Sigmoid colon (tissue), 6 donors: ENCODE measurements at regions not wholly inside any gene's neighbourhood (a gene's known extent, or its start where the extent isn't known, plus 50 kb on each side); places are given as distances from the start of the nearest gene placed in this dataset.

Source experiments
- DNase-seq: peaks from one replicate; pipeline ENCODE4 v3.0.0-alpha.2; 2019
- H3K27ac ChIP-seq, 4 donors: fragments of 200-600 bp; sonication (generic); one replicate each; pipeline ENCODE4 v1.5.1; 2016 to 2019; ENCODE audit warnings: mild to moderate bottlenecking in 1 of 4
- H3K27me3 ChIP-seq, 3 donors: fragments of 200-600 bp; sonication (generic); one replicate each; pipeline ENCODE4 v1.5.1; 2019; ENCODE audit warnings: mild to moderate bottlenecking in 1 of 3
- H3K36me3 ChIP-seq, 4 donors: fragments of 200-600 bp; sonication (generic); one replicate each; pipeline ENCODE4 v1.5.1; 2016 to 2019
- H3K4me1 ChIP-seq, 4 donors: fragments of 200-600 bp; sonication (generic); one replicate each; pipeline ENCODE4 v1.5.1; 2017 to 2019
- H3K4me3 ChIP-seq, 4 donors: fragments of 200-600 bp; sonication (generic); one replicate each; pipeline ENCODE4 v1.5.1; 2017 to 2019; ENCODE audit warnings: mild to moderate bottlenecking in 2 of 4, moderate library complexity in 1 of 4
- H3K9me3 ChIP-seq, 4 donors: fragments of 200-600 bp in 3 of 4; sonication (generic) in 3 of 4; one replicate each; pipeline versions ENCODE4 v1.5.1 to v1.6.1; 2013 to 2019
- CTCF ChIP-seq, 4 experiments: fragments of 450-650 bp in 3 of 4; fragments of 200-600 bp in 1 of 4; IDR thresholded peaks; one replicate each; pipeline ENCODE4 v1.5.1; 2016 to 2019; ENCODE audit warnings: antibody characterized with exemption in 4 of 4, mild to moderate bottlenecking in 3 of 4, moderate library complexity in 2 of 4
- EP300 ChIP-seq, 4 donors: sonication (generic); formaldehyde crosslinking; IDR thresholded peaks; one replicate each; pipeline ENCODE4 v1.6.1; 2017; ENCODE audit warnings: antibody characterized with exemption in 4 of 4
- POLR2A ChIP-seq, 2 donors: fragments of 450-650 bp; IDR thresholded peaks; one replicate each; pipeline ENCODE4 v1.6.1; 2016; ENCODE audit warnings: antibody characterized with exemption in 2 of 2, mild to moderate bottlenecking in 2 of 2, moderate library complexity in 2 of 2
- POLR2AphosphoS5 ChIP-seq, 4 donors: sonication (generic); formaldehyde crosslinking; IDR thresholded peaks; one replicate each; pipeline ENCODE4 v1.6.1; 2017; ENCODE audit warnings: antibody characterized with exemption in 4 of 4
- WGBS, 2 donors: extraction: QIAGEN DNeasy Blood & Tissue Kit; methylation state at CpG; one replicate each; pipeline ENCODE4 v1.1.7; 2013; 5-methylcytosine and 5-hydroxymethylcytosine counted together
- intact Hi-C: fragments of 100-400 bp; cut with DNase I; formaldehyde crosslinking; loops from one replicate; pipeline ENCODE4 v1.15.1; 2023
- donor health status: healthy with polysubstance abuse.
- donor health status: healthy.

GRCh38 chr12:59414051-59414450 is 181.8 kb upstream of the SLC16A7 start:
- no peaks in the 10 kb centered on the region for H3K9me3 ChIP-seq
- H3K27me3 ChIP-seq, result no peaks in the 10 kb centered on the region
- no peak for TF ChIP-seq POLR2AphosphoS5 (IDR thresholded peaks at IDR 0.05)
- no peak for TF ChIP-seq POLR2A (IDR thresholded peaks at IDR 0.05)
- no peak for TF ChIP-seq CTCF (IDR thresholded peaks at IDR 0.05)
- no peak for TF ChIP-seq EP300 (IDR thresholded peaks at IDR 0.05)
- no peaks in the 10 kb centered on the region for H3K36me3 ChIP-seq
- intact Hi-C loops, result no loop called here
- H3K4me1 ChIP-seq, result no peaks in the 10 kb centered on the region
- WGBS, 2 donors, result 84 to 86% methylated on average over 1 of the region's 1 CpG
- H3K27ac ChIP-seq, result no peak overlapping the region
- H3K4me3 ChIP-seq, result no peak overlapping the region
- DNase-seq, result no peak

- intact Hi-C loops, result no loop called here
- H3K9me3 ChIP-seq, result no peaks in the 10 kb centered on the region
- H3K27me3 ChIP-seq, result no peaks in the 10 kb centered on the region
- peaks cover 0 to 5% (median 0%) of the 10 kb centered on the region in 4 donors for H3K4me1 ChIP-seq
- TF ChIP-seq POLR2A (IDR thresholded peaks at IDR 0.05), result no peak
- no peak for TF ChIP-seq POLR2AphosphoS5 (IDR thresholded peaks at IDR 0.05)
- no peak for TF ChIP-seq EP300 (IDR thresholded peaks at IDR 0.05)
- TF ChIP-seq CTCF (IDR thresholded peaks at IDR 0.05), result no peak
- no peaks in the 10 kb centered on the region for H3K36me3 ChIP-seq
- no peak overlapping the region for H3K4me3 ChIP-seq
- WGBS, 2 donors, result 65 to 72% methylated on average over 1 of the region's 1 CpG
- no peak for DNase-seq
- no peak overlapping the region for H3K27ac ChIP-seq
Measured at GRCh38 chr12:59408431-59408830, 187.4 kb upstream of the SLC16A7 start.

GRCh38 chr12:59407799-59408198 is 188.0 kb upstream of the SLC16A7 start:
- TF ChIP-seq CTCF (IDR thresholded peaks at IDR 0.05), result no peak
- no peak for TF ChIP-seq POLR2AphosphoS5 (IDR thresholded peaks at IDR 0.05)
- no peak for TF ChIP-seq EP300 (IDR thresholded peaks at IDR 0.05)
- no peak for TF ChIP-seq POLR2A (IDR thresholded peaks at IDR 0.05)
- no peak overlapping the region for H3K4me3 ChIP-seq
- intact Hi-C loops, result no loop called here

GRCh38 chr12:59405992-59406391 is 189.8 kb upstream of the SLC16A7 start:
- no peak for TF ChIP-seq EP300 (IDR thresholded peaks at IDR 0.05)
- no peak for TF ChIP-seq POLR2A (IDR thresholded peaks at IDR 0.05)
- TF ChIP-seq POLR2AphosphoS5 (IDR thresholded peaks at IDR 0.05), result no peak
- TF ChIP-seq CTCF (IDR thresholded peaks at IDR 0.05), result no peak

More at GRCh38 chr12:59407799-59408198, 188.0 kb upstream of the SLC16A7 start:
- Histone ChIP-seq H3K4me1 (peaks cover 0 to 5% (median 0%) of the 10 kb centered on the region in 4 donors), H3K36me3 (no peaks in the 10 kb centered on the region), H3K9me3 (no peaks in the 10 kb centered on the region), H3K27ac (no peak overlapping the region), H3K27me3 (no peaks in the 10 kb centered on the region)
- 63 to 75% methylated on average over 2 of the region's 2 CpGs for WGBS, 2 donors
- DNase-seq, result no peak

GRCh38 chr12:59404109-59404650 is 191.6 kb upstream of the SLC16A7 start:
- Histone ChIP-seq H3K27me3 (no peaks in the 10 kb centered on the region), H3K36me3 (no peaks in the 10 kb centered on the region), H3K27ac (no peak overlapping the region), H3K9me3 (no peaks in the 10 kb centered on the region), H3K4me3 (no peak overlapping the region), H3K4me1 (peaks cover 0 to 5% (median 0%) of the 10 kb centered on the region in 4 donors)
- no peak for TF ChIP-seq EP300 (IDR thresholded peaks at IDR 0.05)
- TF ChIP-seq POLR2AphosphoS5 (IDR thresholded peaks at IDR 0.05), result no peak
- TF ChIP-seq POLR2A (IDR thresholded peaks at IDR 0.05), result no peak
- no peak for TF ChIP-seq CTCF (IDR thresholded peaks at IDR 0.05)
- intact Hi-C loops, result no loop called here
- no peak for DNase-seq

More at GRCh38 chr12:59405992-59406391, 189.8 kb upstream of the SLC16A7 start:
- Histone ChIP-seq H3K27ac (no peak overlapping the region), H3K4me1 (peaks cover 0 to 5% (median 0%) of the 10 kb centered on the region in 4 donors), H3K9me3 (no peaks in the 10 kb centered on the region), H3K27me3 (no peaks in the 10 kb centered on the region), H3K4me3 (no peak overlapping the region), H3K36me3 (no peaks in the 10 kb centered on the region)
- intact Hi-C loops, result no loop called here
- no peak for DNase-seq
